ENCODE measurements at regions not wholly inside any gene's neighbourhood (a gene's known extent, or its start where the extent isn't known, plus 50 kb on each side); places are given as distances from the start of the nearest gene placed in this dataset.
"Not testable (repeated sequence)": the region's sequence is repeated elsewhere in the genome, so short reads cannot be mapped to it uniquely, and the experiment has no call there.

DNA sequence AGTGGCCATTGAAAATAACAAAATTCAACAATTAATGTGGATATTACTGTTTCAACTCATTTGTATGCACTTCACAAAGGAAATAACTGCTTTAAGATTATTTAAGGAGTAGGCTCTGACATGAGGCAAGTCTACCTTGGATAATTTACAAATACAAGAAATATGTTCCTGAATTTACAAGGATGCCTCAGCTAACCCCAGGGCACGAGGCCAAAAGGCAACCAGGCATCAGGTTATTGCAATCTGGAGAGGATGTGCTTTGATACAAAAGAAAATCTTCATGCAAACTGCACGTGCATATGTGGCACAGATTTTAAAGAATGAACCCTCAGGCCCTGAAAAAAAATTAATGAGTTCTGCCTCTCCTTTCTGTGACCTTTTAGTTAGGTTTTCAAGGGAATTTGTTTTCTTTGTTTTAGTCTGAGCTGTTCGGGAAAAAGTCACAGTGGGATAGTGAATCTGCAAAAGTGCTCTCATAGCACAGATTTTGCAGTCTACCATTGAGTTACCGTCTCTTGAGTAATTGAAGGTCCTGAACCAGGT, 1304.2 kb upstream of the ADGRL4 start:
- Histone ChIP-seq H3K36me3 (ENCODE audit: low read depth, missing control alignments) (no peaks in the 10 kb centered on the region), H3K27me3 (no peaks in the 10 kb centered on the region), H3K4me3 (no peak overlapping the region), H3K4me1 (no peaks in the 10 kb centered on the region), H3K27ac (no peak overlapping the region), H3K9me3 (no peaks in the 10 kb centered on the region)
- 54 to 57% methylated on average over 4 of the region's 4 CpGs for WGBS, 2 donors
- TF ChIP-seq POLR2A (IDR thresholded peaks at IDR 0.05) = no peak
- TF ChIP-seq, protein P1, sequence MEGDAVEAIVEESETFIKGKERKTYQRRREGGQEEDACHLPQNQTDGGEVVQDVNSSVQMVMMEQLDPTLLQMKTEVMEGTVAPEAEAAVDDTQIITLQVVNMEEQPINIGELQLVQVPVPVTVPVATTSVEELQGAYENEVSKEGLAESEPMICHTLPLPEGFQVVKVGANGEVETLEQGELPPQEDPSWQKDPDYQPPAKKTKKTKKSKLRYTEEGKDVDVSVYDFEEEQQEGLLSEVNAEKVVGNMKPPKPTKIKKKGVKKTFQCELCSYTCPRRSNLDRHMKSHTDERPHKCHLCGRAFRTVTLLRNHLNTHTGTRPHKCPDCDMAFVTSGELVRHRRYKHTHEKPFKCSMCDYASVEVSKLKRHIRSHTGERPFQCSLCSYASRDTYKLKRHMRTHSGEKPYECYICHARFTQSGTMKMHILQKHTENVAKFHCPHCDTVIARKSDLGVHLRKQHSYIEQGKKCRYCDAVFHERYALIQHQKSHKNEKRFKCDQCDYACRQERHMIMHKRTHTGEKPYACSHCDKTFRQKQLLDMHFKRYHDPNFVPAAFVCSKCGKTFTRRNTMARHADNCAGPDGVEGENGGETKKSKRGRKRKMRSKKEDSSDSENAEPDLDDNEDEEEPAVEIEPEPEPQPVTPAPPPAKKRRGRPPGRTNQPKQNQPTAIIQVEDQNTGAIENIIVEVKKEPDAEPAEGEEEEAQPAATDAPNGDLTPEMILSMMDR (IDR thresholded peaks at IDR 0.05) = no peak
- DNase-seq = no peak
- intact Hi-C loops (cut with DNase I; ENCODE audit: low total_unique reads) = no loop called here

DNA sequence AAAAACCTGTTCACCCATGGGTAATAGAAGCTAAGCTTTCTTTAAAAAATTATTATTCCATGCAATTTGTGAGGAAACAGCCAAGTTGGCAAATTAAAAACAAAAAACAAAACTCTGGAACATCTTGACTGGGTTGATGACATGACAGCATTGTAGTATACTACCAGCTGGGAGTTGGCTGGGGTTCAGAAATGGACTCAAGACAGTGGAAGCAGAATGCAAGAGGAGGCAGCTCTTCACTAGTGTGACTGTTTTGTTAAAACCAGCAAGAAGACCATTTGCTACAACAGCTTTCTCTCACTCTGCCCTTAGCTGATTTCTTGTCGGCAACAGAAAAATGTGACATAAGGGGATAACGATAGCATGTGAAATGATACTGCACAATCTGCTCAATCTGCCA, 1298.9 kb upstream of the ADGRL4 start:
- DNase-seq = no peak

DNA sequence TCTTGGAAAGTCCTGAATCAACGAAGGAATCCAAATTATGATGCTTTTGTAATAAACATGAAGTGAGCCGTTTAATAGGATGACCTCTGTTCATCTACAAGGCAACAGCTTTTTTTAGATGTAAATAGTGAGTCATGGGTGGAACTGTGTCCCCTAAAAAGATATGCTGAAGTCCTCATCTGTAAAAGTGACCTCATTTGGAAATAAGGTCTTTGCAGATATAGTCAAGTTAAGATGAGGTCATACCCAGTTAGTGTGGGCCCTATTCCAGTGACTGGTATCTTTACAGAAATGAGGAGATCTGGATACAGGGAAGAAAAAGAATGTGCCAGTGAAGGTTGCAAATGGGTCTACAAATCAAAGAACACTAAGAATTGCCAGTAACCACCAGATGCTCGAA, 1287.3 kb upstream of the ADGRL4 start:
- WGBS, 2 donors = 68 to 70% methylated on average over 3 of the region's 3 CpGs
- H3K4me3 ChIP-seq = no peak overlapping the region
- H3K4me1 ChIP-seq = no peaks in the 10 kb centered on the region
- no peaks in the 10 kb centered on the region for H3K36me3 ChIP-seq (ENCODE audit: low read depth, missing control alignments)
- intact Hi-C loops (cut with DNase I; ENCODE audit: low total_unique reads) = no loop called here
- TF ChIP-seq, protein P1 (IDR thresholded peaks at IDR 0.05) = no peak
- no peak for TF ChIP-seq POLR2A (IDR thresholded peaks at IDR 0.05)
- H3K27me3 ChIP-seq = no peaks in the 10 kb centered on the region
- no peak overlapping the region for H3K27ac ChIP-seq
- H3K9me3 ChIP-seq = no peaks in the 10 kb centered on the region
- DNase-seq = no peak

More for the DNA sequence above, 1298.9 kb upstream of the ADGRL4 start:
- Histone ChIP-seq H3K27ac (no peak overlapping the region), H3K27me3 (no peaks in the 10 kb centered on the region), H3K9me3 (no peaks in the 10 kb centered on the region), H3K4me1 (no peaks in the 10 kb centered on the region), H3K36me3 (ENCODE audit: low read depth, missing control alignments) (no peaks in the 10 kb centered on the region), H3K4me3 (no peak overlapping the region)
- intact Hi-C loops (cut with DNase I; ENCODE audit: low total_unique reads) = no loop called here
- 92 to 100% methylated on average over 2 of the region's 2 CpGs for WGBS, 2 donors
- TF ChIP-seq, protein P1 (IDR thresholded peaks at IDR 0.05) = no peak
- TF ChIP-seq POLR2A (IDR thresholded peaks at IDR 0.05) = no peak

DNA sequence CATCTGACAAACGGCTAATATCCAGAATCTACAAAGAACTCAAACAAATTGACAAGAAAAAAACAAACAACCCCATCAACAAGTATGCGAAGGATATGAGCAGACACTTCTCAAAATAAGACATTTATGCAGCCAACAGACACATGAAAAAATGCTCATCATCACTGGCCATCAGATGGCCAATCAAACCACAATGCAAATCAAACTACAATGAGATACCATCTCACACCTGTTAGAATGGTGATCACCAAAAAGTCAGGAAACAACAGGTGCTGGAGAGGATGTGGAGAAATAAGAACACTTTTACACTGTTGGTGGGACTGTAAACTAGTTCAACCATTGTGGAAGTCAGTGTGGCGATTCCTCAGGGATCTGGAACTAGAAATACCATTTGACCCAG, 1282.2 kb upstream of the ADGRL4 start:
- H3K4me3 ChIP-seq; H3K9me3 ChIP-seq; intact Hi-C loops (cut with DNase I; ENCODE audit: low total_unique reads); H3K36me3 ChIP-seq (ENCODE audit: low read depth, missing control alignments); H3K27me3 ChIP-seq; H3K27ac ChIP-seq; DNase-seq; H3K4me1 ChIP-seq: not testable (repeated sequence)
- WGBS, 2 donors = 90 to 96% methylated on average over 3 of the region's 3 CpGs

DNA sequence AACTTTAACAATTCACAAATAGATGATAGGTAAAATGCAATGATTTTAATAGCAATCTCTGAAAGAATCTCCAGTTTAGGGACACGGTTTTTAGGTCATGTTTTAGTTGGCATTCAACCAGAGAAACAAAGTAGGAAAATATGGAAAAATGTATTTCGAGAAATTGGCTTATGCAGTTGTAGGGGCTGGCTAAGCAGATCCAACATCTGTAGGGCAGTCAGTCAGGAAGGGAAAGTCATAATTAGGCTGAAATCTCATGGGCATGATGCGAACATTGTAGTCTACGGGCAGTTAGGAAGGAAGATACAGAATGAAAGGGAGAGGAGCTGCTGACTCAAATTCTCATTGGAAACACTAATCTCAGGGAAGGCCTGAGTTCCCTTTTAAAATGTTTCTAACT, 1276.0 kb upstream of the ADGRL4 start:
- Histone ChIP-seq H3K4me1 (no peaks in the 10 kb centered on the region), H3K27me3 (no peaks in the 10 kb centered on the region), H3K9me3 (no peaks in the 10 kb centered on the region), H3K4me3 (no peak overlapping the region), H3K36me3 (ENCODE audit: low read depth, missing control alignments) (no peaks in the 10 kb centered on the region), H3K27ac (no peak overlapping the region)
- WGBS, 2 donors = 84 to 90% methylated on average over 4 of the region's 4 CpGs
- intact Hi-C loops (cut with DNase I; ENCODE audit: low total_unique reads) = no loop called here
- no peak for DNase-seq
- TF ChIP-seq POLR2A (IDR thresholded peaks at IDR 0.05) = no peak
- TF ChIP-seq, protein P1 (IDR thresholded peaks at IDR 0.05) = no peak
